ENCODE measurements at regions not wholly inside any gene's neighbourhood (a gene's known extent, or its start where the extent isn't known, plus 50 kb on each side); places are given as distances from the start of the nearest gene placed in this dataset.

GRCh38 chr3:132964266-132964665 lies 73.9 kb upstream of the TMEM108 start:
- Histone ChIP-seq H3K79me2 (ENCODE audit: insufficient read depth, low read length) (no peaks in the 10 kb centered on the region), H3K36me3 (ENCODE audit: insufficient read depth, low read length) (no peaks in the 10 kb centered on the region), H3K4me3 (ENCODE audit: insufficient read depth, low read length) (no peak overlapping the region), H3K4me2 (ENCODE audit: insufficient read depth, low read length) (no peak overlapping the region), H3K9me3 (ENCODE audit: low read depth, low read length) (no peaks in the 10 kb centered on the region), H4K20me1 (ENCODE audit: insufficient read depth, low read length) (no peaks in the 10 kb centered on the region), H2AFZ (ENCODE audit: low read length) (no peak overlapping the region), H3K27me3 (ENCODE audit: insufficient read depth, low read length) (peaks cover 3% of the 10 kb centered on the region), H3K27ac (ENCODE audit: low read depth, low read length) (no peak overlapping the region), H3K4me1 (ENCODE audit: insufficient read depth, low read length) (no peaks in the 10 kb centered on the region)
- TF ChIP-seq CTCF (IDR thresholded peaks at IDR 0.05; ENCODE audit: extremely low read depth, low read depth, low read length): no peak
- no peak for DNase-seq (ENCODE audit: insufficient read length, low spot score, missing footprints)

GRCh38 chr3:132963786-132964185 lies 74.4 kb upstream of the TMEM108 start:
- TF ChIP-seq CTCF (IDR thresholded peaks at IDR 0.05; ENCODE audit: extremely low read depth, low read depth, low read length): no peak
- Histone ChIP-seq H3K36me3 (ENCODE audit: insufficient read depth, low read length) (no peaks in the 10 kb centered on the region), H2AFZ (ENCODE audit: low read length) (no peak overlapping the region), H3K79me2 (ENCODE audit: insufficient read depth, low read length) (no peaks in the 10 kb centered on the region), H3K4me2 (ENCODE audit: insufficient read depth, low read length) (no peak overlapping the region), H3K9me3 (ENCODE audit: low read depth, low read length) (no peaks in the 10 kb centered on the region), H3K27me3 (ENCODE audit: insufficient read depth, low read length) (peaks cover 3% of the 10 kb centered on the region), H3K4me3 (ENCODE audit: insufficient read depth, low read length) (no peak overlapping the region), H3K4me1 (ENCODE audit: insufficient read depth, low read length) (no peaks in the 10 kb centered on the region), H4K20me1 (ENCODE audit: insufficient read depth, low read length) (no peaks in the 10 kb centered on the region), H3K27ac (ENCODE audit: low read depth, low read length) (no peak overlapping the region)
- DNase-seq (ENCODE audit: insufficient read length, low spot score, missing footprints): no peak

- Histone ChIP-seq H3K4me2 (ENCODE audit: insufficient read depth, low read length) (no peak overlapping the region), H3K79me2 (ENCODE audit: insufficient read depth, low read length) (no peaks in the 10 kb centered on the region), H2AFZ (ENCODE audit: low read length) (no peak overlapping the region), H4K20me1 (ENCODE audit: insufficient read depth, low read length) (no peaks in the 10 kb centered on the region), H3K36me3 (ENCODE audit: insufficient read depth, low read length) (no peaks in the 10 kb centered on the region), H3K9me3 (ENCODE audit: low read depth, low read length) (no peaks in the 10 kb centered on the region), H3K4me1 (ENCODE audit: insufficient read depth, low read length) (no peaks in the 10 kb centered on the region), H3K27me3 (ENCODE audit: insufficient read depth, low read length) (peaks cover 3% of the 10 kb centered on the region), H3K4me3 (ENCODE audit: insufficient read depth, low read length) (no peak overlapping the region), H3K27ac (ENCODE audit: low read depth, low read length) (no peak overlapping the region)
- TF ChIP-seq CTCF (IDR thresholded peaks at IDR 0.05; ENCODE audit: extremely low read depth, low read depth, low read length): no peak
- DNase-seq (ENCODE audit: insufficient read length, low spot score, missing footprints): no peak
Measured at GRCh38 chr3:132961991-132962390, 76.2 kb upstream of the TMEM108 start.

- Histone ChIP-seq H4K20me1 (ENCODE audit: insufficient read depth, low read length) (no peaks in the 10 kb centered on the region), H3K27me3 (ENCODE audit: insufficient read depth, low read length) (no peaks in the 10 kb centered on the region), H3K4me3 (ENCODE audit: insufficient read depth, low read length) (no peak overlapping the region), H3K79me2 (ENCODE audit: insufficient read depth, low read length) (no peaks in the 10 kb centered on the region), H3K9me3 (ENCODE audit: low read depth, low read length) (no peaks in the 10 kb centered on the region), H2AFZ (ENCODE audit: low read length) (no peak overlapping the region), H3K36me3 (ENCODE audit: insufficient read depth, low read length) (no peaks in the 10 kb centered on the region), H3K4me2 (ENCODE audit: insufficient read depth, low read length) (no peak overlapping the region), H3K27ac (ENCODE audit: low read depth, low read length) (no peak overlapping the region), H3K4me1 (ENCODE audit: insufficient read depth, low read length) (no peaks in the 10 kb centered on the region)
- TF ChIP-seq CTCF (IDR thresholded peaks at IDR 0.05; ENCODE audit: extremely low read depth, low read depth, low read length): no peak
- no peak for DNase-seq (ENCODE audit: insufficient read length, low spot score, missing footprints)
Measured at GRCh38 chr3:132953683-132954082, 84.5 kb upstream of the TMEM108 start.

All from osteoblast (primary cell).